ENCODE measurements at regions not wholly inside any gene's neighbourhood (a gene's known extent, or its start where the extent isn't known, plus 50 kb on each side); places are given as distances from the start of the nearest gene placed in this dataset.

DNA sequence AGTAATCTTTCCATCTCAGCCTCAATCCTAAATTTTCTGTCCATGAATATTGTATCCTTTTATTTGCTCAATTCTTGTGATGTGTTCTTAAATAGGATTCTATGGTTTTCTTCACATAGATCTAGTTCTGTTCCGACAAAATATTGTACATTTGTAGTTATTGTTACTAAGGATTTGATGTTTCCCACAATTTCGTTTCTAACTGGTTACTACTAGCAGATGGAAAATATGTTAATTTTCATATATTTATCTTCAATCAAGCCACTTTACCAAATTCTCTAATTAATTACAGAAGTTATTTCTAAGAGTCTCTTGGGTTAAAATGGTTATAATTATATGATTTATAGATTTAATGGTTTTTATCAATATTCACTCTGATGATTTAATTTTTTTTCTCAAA is 60.3 kb downstream of the SEC61B start:
- no peak for DNase-seq (ENCODE audit: extremely low read depth, low read depth)

GRCh38 chr9:99285965-99286364 is 63.9 kb downstream of the SEC61B start:
- no peak for DNase-seq (ENCODE audit: extremely low read depth, low read depth)

DNA sequence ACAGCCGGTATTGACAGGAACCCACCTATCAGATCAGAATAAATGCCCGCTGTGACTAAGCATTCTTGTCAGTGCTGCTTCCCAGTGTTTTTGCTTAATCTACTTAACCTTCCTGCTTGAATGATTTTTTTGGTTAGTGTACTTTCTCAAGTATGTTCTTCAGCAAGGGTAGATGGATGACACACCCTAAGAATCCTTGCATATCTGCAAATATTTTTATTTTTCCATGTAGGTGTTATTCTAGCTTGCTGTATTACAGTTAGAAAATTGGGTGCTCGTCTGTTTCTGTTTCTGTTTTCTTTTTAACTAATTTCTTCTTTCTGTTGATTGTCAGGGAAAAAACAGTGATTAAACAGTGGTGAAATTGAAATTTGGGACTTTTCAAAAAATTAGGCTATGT is 64.5 kb downstream of the SEC61B start:
- no peak for DNase-seq (ENCODE audit: extremely low read depth, low read depth)

DNA sequence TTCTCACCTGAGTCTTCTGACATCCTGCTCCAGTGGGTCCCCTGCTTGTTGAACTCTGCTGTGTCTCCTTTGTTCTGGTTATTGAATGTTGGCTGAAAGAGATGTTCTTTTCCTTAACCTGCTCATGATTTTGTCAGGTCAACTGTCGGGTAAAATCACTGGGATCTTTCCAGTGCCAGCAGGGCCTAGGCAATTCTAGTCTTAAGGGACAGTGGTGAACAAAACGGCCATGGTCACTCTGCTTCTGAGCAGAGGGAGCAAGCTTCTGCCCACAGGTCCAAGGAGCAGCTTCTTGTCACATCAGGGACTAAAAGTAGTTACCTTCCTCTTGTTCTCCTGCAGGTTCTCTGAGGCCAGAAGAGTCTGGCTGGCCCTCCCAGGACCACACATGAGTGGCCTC is 65.6 kb downstream of the SEC61B start:
- no peak for DNase-seq (ENCODE audit: extremely low read depth, low read depth)

DNA sequence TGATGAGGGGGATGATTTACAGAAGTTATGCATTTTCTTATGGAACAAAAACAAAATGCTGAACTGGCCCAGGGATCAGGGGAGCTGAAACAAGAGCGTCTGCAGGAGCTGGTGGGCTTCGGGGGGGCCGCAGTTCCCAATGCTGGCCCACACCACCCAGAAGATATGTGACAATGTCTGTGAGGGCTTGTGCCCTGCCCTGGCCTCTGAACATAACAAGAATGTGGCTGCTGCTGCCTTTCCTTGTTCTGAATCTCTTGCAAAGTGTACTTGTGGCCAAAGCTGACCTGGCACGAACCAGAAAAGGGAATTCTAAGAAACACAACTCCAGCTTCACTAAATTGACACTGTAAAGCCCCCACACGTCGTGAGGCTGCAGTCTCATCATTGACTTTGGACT is 66.7 kb downstream of the SEC61B start:
- no peak for DNase-seq (ENCODE audit: extremely low read depth, low read depth)

GRCh38 chr9:99294850-99295461 is 72.9 kb downstream of the SEC61B start:
- DNase-seq (ENCODE audit: extremely low read depth, low read depth), result no peak

DNA sequence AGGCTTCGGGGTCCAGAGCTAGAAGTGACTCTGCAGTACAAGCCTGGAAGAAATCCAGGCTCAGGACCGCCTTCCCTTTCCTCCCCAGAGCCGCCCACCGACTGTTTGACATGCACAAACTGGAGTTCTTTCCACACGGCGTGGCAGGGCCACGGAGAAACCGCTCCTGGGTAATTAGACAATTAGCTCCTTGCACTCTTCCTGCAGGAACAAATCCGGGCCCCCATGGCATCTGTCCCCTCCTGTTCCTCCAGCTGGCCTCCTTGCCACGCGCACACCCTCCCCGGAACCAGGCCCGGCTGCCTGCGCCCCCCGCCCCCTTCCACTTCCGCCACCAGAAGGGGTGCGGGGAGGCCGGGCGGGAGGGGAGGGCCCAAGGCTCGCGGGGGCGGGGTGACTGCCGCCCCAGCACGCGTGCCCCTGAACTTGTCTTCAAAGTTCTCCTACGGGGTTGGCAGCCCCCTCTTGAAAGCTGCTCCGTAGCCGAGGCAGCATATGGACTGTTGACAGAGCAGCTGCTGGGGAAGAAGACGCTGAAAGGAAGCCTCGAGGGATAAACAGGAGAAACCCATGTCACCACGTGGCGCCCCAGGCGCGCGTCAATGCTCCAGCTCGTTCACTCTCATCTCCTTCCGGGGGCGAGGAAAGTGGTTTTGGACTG is 74.3 kb downstream of the SEC61B start:
- no peak for DNase-seq (ENCODE audit: extremely low read depth, low read depth)

DNA sequence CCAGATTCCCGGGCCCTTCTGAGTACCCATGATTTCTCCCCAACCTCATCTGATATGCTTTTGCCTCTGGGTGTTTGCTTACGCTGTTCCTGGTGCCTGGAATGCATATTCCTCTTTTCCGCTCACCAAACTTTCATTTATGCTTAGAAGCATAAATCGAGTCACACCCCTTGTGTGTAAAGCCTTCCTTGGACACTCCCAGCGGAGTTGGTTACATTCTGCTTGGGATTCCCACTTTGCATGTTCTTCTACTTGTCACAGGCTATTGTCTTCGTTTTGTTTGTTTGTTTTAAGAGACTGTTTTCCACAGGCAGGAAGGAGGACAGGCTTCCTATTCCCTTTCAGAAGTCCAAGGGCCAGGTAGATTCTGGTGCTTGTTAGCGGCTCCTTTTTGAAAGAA is 76.5 kb downstream of the SEC61B start:
- no peak for DNase-seq (ENCODE audit: extremely low read depth, low read depth)

GRCh38 chr9:99299211-99300102 is 77.4 kb downstream of the SEC61B start:
- DNase-seq (ENCODE audit: extremely low read depth, low read depth), result peak; percentile 15

DNA sequence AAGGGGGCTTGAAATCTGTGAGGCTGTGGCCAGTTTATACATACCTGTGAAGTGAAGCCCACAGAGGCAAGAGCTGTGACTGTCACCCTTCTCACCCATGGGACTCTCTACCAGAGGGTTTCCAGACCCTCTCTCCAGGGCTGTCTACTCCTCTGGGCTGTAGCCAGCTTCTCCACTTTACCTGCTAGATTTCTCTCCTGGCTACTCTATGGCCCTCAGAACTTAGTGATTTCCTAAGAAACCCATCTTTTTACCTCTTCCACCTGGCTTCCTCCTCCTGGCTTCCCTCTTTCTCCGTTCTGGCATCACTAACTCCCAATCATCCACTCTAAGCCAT is 78.0 kb downstream of the SEC61B start:
- DNase-seq (ENCODE audit: extremely low read depth, low read depth), result no peak

DNA sequence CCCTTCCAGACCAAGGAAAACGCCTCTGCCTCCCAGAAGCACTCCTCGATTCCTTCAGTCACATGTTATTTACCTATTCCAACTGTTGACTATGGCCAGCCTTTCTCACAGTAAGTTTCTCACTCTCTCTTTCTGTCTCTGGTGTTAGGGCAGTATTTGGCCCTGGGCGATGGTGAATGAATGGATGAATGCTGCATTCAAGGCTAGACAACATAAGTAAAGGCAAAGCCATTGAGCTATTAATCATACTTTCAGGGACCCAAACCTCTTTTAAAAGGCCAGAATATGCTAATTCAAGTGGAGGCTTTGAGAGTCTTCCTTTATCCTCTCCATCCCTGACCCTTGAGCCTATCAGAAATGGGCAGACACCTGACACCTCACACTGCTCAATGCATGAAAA is 78.5 kb downstream of the SEC61B start:
- DNase-seq (ENCODE audit: extremely low read depth, low read depth), result no peak

DNA sequence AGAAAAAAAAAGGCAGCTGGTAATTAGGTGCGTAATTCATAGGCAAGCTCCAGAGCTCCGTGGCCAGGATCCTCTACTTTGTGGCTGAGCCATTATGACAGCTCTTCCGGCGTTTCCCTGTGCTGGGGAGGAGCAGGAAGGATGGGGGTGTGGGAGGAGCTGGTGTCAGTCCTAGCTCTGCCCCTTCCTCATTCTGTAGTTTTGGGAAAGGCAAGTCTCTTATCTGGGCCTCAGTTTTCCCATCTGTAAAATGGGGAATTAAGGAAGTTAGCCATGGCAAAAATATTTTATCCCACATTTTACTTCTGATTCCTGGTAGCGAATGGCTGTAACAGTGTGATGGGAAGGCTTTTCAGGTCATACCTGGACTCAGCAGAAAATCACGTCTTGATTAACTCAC is 81.1 kb downstream of the SEC61B start:
- no peak for DNase-seq (ENCODE audit: extremely low read depth, low read depth)

DNA sequence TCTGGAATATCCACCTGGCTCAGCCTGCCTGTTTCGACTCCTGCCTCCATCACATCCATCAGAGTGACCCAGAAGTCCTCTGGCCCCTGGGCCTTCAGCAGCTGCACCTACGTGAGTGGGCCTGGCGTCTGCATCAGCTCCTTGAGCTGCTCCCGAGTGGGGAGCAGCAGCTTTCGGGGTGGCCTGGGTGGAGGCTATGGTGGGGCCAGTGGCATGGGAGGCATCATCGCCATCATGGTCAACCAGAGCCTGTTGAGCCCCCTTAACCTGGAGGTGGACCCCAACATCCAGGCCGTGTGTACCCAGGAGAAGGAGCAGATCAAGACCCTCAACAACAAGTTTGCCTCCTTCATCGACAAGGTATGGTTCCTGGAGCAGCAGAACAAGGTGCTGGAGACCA is 83.0 kb downstream of the SEC61B start:
- DNase-seq (ENCODE audit: extremely low read depth, low read depth), result no peak

- DNase-seq (ENCODE audit: extremely low read depth, low read depth), result no peak
These were observed 84.0 kb downstream of the SEC61B start for GRCh38 chr9:99305820-99306811.

GRCh38 chr9:99307851-99308250 is 85.8 kb downstream of the SEC61B start:
- no peak for DNase-seq (ENCODE audit: extremely low read depth, low read depth)

DNA sequence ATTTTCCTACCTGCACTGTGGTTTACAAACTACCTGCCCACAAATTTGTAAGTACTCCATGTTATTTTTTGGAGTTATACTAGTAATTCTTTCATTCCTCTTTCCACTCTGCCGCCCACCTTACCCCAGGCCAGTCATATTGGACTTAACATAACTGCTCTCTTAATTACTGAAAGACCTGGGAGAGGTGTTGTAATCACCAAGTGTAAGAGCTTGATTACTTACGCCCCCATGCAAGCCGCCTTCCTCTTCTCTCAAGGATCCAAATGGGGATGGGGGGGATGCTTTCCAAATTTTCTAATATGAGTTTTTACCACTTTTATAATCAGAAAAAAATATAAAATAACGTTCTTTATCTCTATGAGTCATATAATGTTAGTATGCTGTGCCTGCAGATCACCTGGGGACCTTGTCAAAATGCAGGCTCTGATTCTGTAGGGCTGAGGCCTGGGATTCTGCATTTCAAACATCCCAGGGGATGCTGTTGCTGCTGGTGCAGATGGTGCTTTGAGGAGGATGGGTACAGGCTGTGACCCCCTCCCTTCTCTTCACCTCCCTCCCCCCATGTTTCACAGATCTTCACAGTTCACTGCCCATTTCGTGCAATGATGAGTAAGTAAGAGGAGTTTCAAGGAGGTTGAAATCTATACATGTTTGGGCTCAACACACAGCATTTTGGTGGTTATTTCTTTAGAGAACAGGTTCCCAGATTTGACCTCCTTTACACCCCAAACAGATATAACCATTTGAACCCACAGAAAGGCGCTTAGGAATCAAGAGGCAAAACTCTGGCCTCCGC is 87.3 kb downstream of the SEC61B start:
- no peak for DNase-seq (ENCODE audit: extremely low read depth, low read depth)

GRCh38 chr9:99312736-99313135 is 90.7 kb downstream of the SEC61B start:
- no peak for DNase-seq (ENCODE audit: extremely low read depth, low read depth)

GRCh38 chr9:99319048-99319447 is 97.0 kb downstream of the SEC61B start:
- DNase-seq (ENCODE audit: extremely low read depth, low read depth), result no peak

GRCh38 chr9:99322299-99322698 is 100.2 kb downstream of the SEC61B start:
- DNase-seq (ENCODE audit: extremely low read depth, low read depth), result no peak
